Activated naive CD8-positive, alpha-beta T cell treated with anti-CD3 and anti-CD28 coated beads, Interleukin-2, amount 50 U/mL, for 24 hours (primary cell): ENCODE measurements at regions not wholly inside any gene's neighbourhood (a gene's known extent, or its start where the extent isn't known, plus 50 kb on each side); places are given as distances from the start of the nearest gene placed in this dataset.
"Not testable (repeated sequence)": the region's sequence is repeated elsewhere in the genome, so short reads cannot be mapped to it uniquely, and the experiment has no call there.

Experiments used
- ATAC-seq: fragments of 150-1000 bp; cut with Tn5 transposase; one replicate; pipeline ENCODE4 v1.10.0; 2021
- DNase-seq: peaks from one replicate; pipeline ENCODE4 v3.0.0; 2021
- H3K27ac Mint-ChIP-seq: one replicate; pipeline ENCODE4 v1.8.0; 2021; ENCODE audit warnings: mild to moderate bottlenecking, mixed read lengths
- H3K27me3 Mint-ChIP-seq: one replicate; pipeline ENCODE4 v1.8.0; 2021; ENCODE audit warnings: mixed read lengths
- H3K36me3 Mint-ChIP-seq: one replicate; pipeline ENCODE4 v1.8.0; 2021; ENCODE audit warnings: low read depth, mixed read lengths
- H3K4me1 Mint-ChIP-seq: one replicate; pipeline ENCODE4 v1.8.0; 2021; ENCODE audit warnings: mixed read lengths
- H3K4me3 Mint-ChIP-seq: one replicate; pipeline ENCODE4 v1.8.0; 2021; ENCODE audit warnings: mild to moderate bottlenecking, moderate library complexity, mixed read lengths
- H3K9me3 Mint-ChIP-seq: one replicate; pipeline ENCODE4 v1.8.0; 2021; ENCODE audit warnings: mixed read lengths

DNA sequence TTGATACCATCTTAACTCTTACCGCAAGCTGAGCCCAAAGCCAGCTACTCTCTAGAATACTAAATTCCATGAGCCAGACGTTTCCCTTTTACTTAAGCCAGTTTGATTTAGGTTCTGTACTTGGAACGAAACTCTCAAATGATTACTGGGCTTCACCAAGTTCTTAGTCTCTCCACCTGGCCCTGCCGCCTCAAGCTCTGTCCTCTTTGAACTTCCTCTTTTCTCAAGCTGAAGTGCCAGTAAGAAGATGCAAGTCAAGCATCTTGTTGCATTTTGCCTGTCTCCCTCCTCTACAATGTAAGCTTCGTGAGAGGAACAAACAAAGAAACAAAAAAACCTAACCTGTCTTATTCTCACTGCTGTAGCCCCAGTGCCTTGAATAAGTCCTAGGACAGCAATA lies 358.2 kb upstream of the NPVF start:
- Mint-ChIP-seq H3K4me1 (no peaks in the 10 kb centered on the region), H3K9me3 (no peaks in the 10 kb centered on the region), H3K36me3 (no peaks in the 10 kb centered on the region), H3K4me3 (no peak overlapping the region), H3K27ac (no peak overlapping the region), H3K27me3 (peaks cover 6% of the 10 kb centered on the region)
- ATAC-seq: no peak
- DNase-seq: no peak

GRCh38 chr7:25594122-25594521 lies 365.8 kb upstream of the NPVF start:
- peaks cover 4% of the 10 kb centered on the region for H3K4me1 Mint-ChIP-seq
- H3K27ac Mint-ChIP-seq: no peak overlapping the region
- no peaks in the 10 kb centered on the region for H3K36me3 Mint-ChIP-seq
- DNase-seq (no peak), ATAC-seq (no peak)
- no peak overlapping the region for H3K4me3 Mint-ChIP-seq
- no peaks in the 10 kb centered on the region for H3K27me3 Mint-ChIP-seq
- no peaks in the 10 kb centered on the region for H3K9me3 Mint-ChIP-seq

DNA sequence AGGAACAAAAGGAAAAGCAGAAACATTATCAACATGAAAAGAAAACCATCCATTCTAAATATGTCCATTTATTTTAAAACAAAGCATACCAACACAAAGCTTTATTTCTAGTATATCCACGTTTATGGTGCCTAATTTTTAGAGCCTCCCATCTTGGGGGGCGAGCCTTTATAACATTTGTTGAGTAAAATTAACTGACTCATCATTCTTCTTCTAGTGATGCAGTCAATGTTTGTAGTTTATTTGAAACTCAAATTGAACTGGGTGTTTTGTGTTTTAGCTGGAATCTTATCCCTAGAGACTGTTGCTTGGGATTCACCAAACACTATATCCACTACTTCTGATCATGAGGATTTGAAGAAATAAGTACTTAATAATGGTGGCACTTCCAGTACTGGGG lies 366.4 kb upstream of the NPVF start:
- Mint-ChIP-seq H3K27me3 (no peaks in the 10 kb centered on the region), H3K36me3 (no peaks in the 10 kb centered on the region), H3K4me1 (peaks cover 4% of the 10 kb centered on the region), H3K9me3 (no peaks in the 10 kb centered on the region), H3K4me3 (no peak overlapping the region), H3K27ac (no peak overlapping the region)
- ATAC-seq (no peak), DNase-seq (no peak)

- H3K27ac Mint-ChIP-seq: no peak overlapping the region
- DNase-seq: no peak
- no peak overlapping the region for H3K4me3 Mint-ChIP-seq
- H3K27me3 Mint-ChIP-seq: no peaks in the 10 kb centered on the region
- peaks cover 4% of the 10 kb centered on the region for H3K4me1 Mint-ChIP-seq
- H3K36me3 Mint-ChIP-seq: no peaks in the 10 kb centered on the region
- ATAC-seq: no peak
- no peaks in the 10 kb centered on the region for H3K9me3 Mint-ChIP-seq
Measured at GRCh38 chr7:25595996-25596395, 367.7 kb upstream of the NPVF start.

DNA sequence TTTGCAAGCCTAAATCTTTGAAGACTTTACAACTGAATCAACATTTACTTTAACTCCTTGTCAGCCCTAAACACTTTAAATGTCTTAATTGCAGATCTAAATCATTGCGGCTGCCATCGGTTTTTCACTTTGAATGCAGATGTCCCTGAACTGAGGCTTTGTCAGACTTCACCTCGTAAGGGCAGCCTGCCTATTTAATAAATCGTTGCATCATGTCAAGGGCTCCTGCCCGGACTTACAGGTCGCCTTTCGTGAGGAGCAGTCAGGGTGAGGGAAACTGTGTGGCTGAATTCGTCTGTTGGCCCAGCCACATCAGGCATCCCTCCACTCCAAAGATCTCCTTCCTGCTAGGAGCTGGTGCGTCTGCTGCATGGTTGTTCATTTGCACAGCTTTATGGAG lies 368.2 kb upstream of the NPVF start:
- ATAC-seq (no peak), DNase-seq (no peak)
- H3K4me3 Mint-ChIP-seq: no peak overlapping the region
- H3K27me3 Mint-ChIP-seq: no peaks in the 10 kb centered on the region
- H3K9me3 Mint-ChIP-seq: no peaks in the 10 kb centered on the region
- peaks cover 4% of the 10 kb centered on the region for H3K4me1 Mint-ChIP-seq
- H3K27ac Mint-ChIP-seq: no peak overlapping the region
- H3K36me3 Mint-ChIP-seq: no peaks in the 10 kb centered on the region

DNA sequence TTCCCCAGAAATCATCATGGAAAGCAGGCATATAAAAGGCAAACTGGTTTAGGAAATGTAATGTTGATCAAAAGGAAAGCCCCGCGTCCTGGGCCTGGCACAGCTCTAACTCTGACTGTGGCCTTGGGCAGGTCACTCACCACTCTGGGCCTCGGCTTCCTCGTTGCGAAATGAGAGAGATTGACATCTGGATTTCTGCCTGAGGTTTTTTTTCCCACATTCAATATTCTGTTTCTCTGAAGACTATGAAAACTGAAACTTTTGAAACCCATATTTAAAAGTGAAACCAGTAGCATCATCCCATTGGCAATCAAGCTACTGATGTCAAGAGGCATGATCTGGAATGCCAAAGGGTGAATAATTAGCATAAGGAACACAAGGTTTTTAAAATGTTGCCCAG lies 369.7 kb upstream of the NPVF start:
- DNase-seq (no peak), ATAC-seq (peak; percentile 28)
- Mint-ChIP-seq H3K27me3 (no peaks in the 10 kb centered on the region), H3K27ac (no peak overlapping the region), H3K36me3 (no peaks in the 10 kb centered on the region), H3K4me3 (no peak overlapping the region), H3K4me1 (peaks cover 4% of the 10 kb centered on the region), H3K9me3 (no peaks in the 10 kb centered on the region)

- ATAC-seq (no peak), DNase-seq (no peak)
- no peaks in the 10 kb centered on the region for H3K36me3 Mint-ChIP-seq
- no peaks in the 10 kb centered on the region for H3K9me3 Mint-ChIP-seq
- no peak overlapping the region for H3K4me3 Mint-ChIP-seq
- H3K27ac Mint-ChIP-seq: no peak overlapping the region
- peaks cover 4% of the 10 kb centered on the region for H3K4me1 Mint-ChIP-seq
- no peaks in the 10 kb centered on the region for H3K27me3 Mint-ChIP-seq
Measured at GRCh38 chr7:25598765-25599164, 370.5 kb upstream of the NPVF start.

DNA sequence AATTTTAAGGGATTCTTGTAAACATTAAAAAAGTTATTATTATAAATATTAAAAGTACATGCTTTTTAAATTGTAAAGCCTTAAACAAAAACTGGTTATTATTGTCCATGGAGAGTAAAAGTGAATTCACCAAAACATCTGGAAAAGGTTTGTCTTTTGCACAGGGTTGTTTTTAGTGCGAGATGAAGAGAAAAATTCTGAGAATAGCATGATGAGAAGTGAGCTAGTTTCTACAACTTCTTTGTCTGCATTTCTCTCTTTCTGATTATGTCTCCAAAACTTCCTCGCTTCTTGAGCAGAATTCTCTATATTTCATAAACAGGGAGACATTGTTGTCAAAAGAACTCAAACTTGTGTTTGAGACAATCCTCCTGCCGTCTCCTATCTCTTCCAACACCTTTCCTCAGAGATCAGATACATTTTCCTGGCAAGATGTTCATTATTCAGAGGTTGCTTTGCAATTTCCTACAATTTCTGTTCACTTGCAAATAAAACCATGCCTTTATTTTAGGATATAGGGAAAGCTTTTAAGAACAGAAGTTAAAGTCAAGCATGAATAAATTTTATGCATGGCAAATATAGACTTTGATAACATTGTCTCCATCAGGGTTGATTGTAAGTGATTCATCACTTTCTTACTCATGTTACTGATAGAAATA lies 372.1 kb upstream of the NPVF start:
- no peak for ATAC-seq
- H3K9me3 Mint-ChIP-seq: no peaks in the 10 kb centered on the region

DNA sequence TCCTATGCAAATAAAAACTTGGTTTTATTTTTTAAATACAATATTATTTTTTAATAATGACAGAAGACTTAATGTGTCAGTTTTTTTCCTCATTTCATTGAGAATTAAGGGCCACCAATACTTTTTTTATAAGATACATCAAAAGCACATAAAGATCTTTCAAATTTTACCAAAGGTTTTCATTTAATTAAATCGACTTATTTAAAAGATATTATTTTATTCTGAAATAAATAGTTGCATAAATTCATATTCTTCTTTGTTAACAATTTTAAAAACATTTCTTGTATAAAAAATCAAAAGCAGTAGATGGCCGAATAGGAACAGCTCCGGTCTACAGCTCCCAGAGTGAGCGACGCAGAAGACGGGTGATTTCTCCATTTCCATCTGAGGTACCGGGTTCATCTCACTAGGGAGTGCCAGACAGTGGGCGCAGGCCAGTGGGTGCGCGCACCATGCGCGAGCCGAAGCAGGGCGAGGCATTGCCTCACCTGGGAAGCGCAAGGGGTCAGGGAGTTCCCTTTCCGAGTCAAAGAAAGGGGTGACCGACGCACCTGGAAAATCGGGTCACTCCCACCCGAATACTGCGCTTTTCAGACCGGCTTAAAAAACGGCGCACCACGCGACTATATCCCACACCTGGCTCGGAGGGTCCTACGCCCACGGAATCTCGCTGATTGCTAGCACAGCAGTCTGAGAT lies 374.6 kb upstream of the NPVF start:
- not testable (repeated sequence) for H3K9me3 Mint-ChIP-seq, ATAC-seq, H3K36me3 Mint-ChIP-seq, H3K27ac Mint-ChIP-seq, DNase-seq, H3K4me1 Mint-ChIP-seq, H3K27me3 Mint-ChIP-seq
- peak overlapping the region; percentile 65 for H3K4me3 Mint-ChIP-seq

More for the DNA sequence above, 372.1 kb upstream of the NPVF start:
- no peak overlapping the region for H3K4me3 Mint-ChIP-seq
- H3K27me3 Mint-ChIP-seq: no peaks in the 10 kb centered on the region
- H3K36me3 Mint-ChIP-seq: no peaks in the 10 kb centered on the region
- peaks cover 4% of the 10 kb centered on the region for H3K4me1 Mint-ChIP-seq
- H3K27ac Mint-ChIP-seq: no peak overlapping the region
- no peak for DNase-seq

GRCh38 chr7:25603427-25603740 lies 375.1 kb upstream of the NPVF start:
- H3K4me1 Mint-ChIP-seq, H3K36me3 Mint-ChIP-seq, H3K9me3 Mint-ChIP-seq, H3K27me3 Mint-ChIP-seq, ATAC-seq, H3K27ac Mint-ChIP-seq, DNase-seq, H3K4me3 Mint-ChIP-seq: not testable (repeated sequence)

GRCh38 chr7:25611196-25611595 lies 382.9 kb upstream of the NPVF start:
- Mint-ChIP-seq H3K9me3 (peaks cover 11% of the 10 kb centered on the region), H3K27ac (no peak overlapping the region), H3K27me3 (no peaks in the 10 kb centered on the region), H3K36me3 (peaks cover 3% of the 10 kb centered on the region), H3K4me3 (no peak overlapping the region), H3K4me1 (peaks cover 19% of the 10 kb centered on the region)
- no peak for ATAC-seq
- DNase-seq: no peak

- no peak overlapping the region for H3K4me3 Mint-ChIP-seq
- no peak for DNase-seq
- H3K9me3 Mint-ChIP-seq: peaks cover 11% of the 10 kb centered on the region
- peaks cover 36% of the 10 kb centered on the region for H3K4me1 Mint-ChIP-seq
- no peaks in the 10 kb centered on the region for H3K27me3 Mint-ChIP-seq
- H3K27ac Mint-ChIP-seq: no peak overlapping the region
- peak; percentile 49 for ATAC-seq
- peaks cover 3% of the 10 kb centered on the region for H3K36me3 Mint-ChIP-seq
Measured at GRCh38 chr7:25613912-25614311, 385.6 kb upstream of the NPVF start.

DNA sequence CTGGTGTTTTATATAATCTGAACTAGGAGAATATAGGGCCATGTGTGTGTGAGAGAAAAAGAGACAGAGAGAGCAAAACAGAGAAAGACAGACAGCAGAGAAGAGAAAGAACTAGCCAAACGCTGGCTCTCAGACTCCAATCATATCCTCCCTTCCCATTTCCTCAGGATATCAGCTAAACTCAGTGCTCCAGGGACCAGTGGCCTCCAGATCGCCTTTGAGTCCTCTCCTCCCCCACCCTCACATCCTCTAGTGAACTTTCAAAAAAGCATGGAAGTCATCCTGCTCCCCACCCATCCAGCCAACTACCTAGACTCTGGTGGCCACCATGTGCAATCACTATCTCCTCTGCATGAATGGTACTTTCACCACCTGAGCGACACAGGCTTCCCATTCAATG lies 386.1 kb upstream of the NPVF start:
- no peak for ATAC-seq
- H3K4me1 Mint-ChIP-seq: peaks cover 41% of the 10 kb centered on the region

GRCh38 chr7:25615003-25615402 lies 386.7 kb upstream of the NPVF start:
- peaks cover 11% of the 10 kb centered on the region for H3K9me3 Mint-ChIP-seq
- H3K4me1 Mint-ChIP-seq: peaks cover 46% of the 10 kb centered on the region

More for the DNA sequence above, 386.1 kb upstream of the NPVF start:
- no peaks in the 10 kb centered on the region for H3K27me3 Mint-ChIP-seq
- no peak overlapping the region for H3K4me3 Mint-ChIP-seq
- no peak overlapping the region for H3K27ac Mint-ChIP-seq
- DNase-seq: no peak
- H3K9me3 Mint-ChIP-seq: peaks cover 11% of the 10 kb centered on the region
- H3K36me3 Mint-ChIP-seq: peaks cover 3% of the 10 kb centered on the region

DNA sequence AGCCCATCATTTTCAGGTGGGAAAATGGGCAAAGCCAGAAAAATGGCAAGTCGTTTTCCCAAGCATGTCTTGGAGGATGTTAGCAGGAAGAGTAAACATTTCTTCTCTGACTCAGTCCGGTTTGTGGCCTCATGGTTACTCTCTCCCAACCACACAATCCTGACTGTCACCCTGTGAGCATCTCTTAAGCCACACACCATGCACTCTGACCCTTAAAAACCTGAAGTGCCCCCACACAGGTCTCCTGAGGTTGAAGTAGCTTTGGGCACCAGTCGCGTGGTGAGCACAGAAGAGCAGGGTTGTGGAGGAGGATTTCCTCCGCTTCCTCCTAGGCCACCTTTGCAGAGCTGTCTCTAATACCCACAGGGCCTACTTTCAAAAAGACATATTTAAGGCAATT lies 387.3 kb upstream of the NPVF start:
- DNase-seq: no peak
- Mint-ChIP-seq H3K9me3 (peaks cover 11% of the 10 kb centered on the region), H3K4me3 (no peak overlapping the region), H3K36me3 (peaks cover 3% of the 10 kb centered on the region), H3K4me1 (peaks cover 52% of the 10 kb centered on the region), H3K27me3 (no peaks in the 10 kb centered on the region), H3K27ac (no peak overlapping the region)
- peak; percentile 29 for ATAC-seq

More at GRCh38 chr7:25615003-25615402, 386.7 kb upstream of the NPVF start:
- Mint-ChIP-seq H3K4me3 (no peak overlapping the region), H3K27me3 (no peaks in the 10 kb centered on the region), H3K36me3 (peaks cover 3% of the 10 kb centered on the region), H3K27ac (no peak overlapping the region)
- no peak for DNase-seq
- no peak for ATAC-seq
